Cerebellar cortex (tissue), 1 donor: ENCODE measurements at regions not wholly inside any gene's neighbourhood (a gene's known extent, or its start where the extent isn't known, plus 50 kb on each side); places are given as distances from the start of the nearest gene placed in this dataset.

Source experiments
- DNase-seq: peaks from one replicate; pipeline ENCODE4 v3.0.0-alpha.2; 2015; ENCODE audit warnings: low spot score

GRCh38 chr11:70521475-70522308 lies 123.4 kb downstream of the CTTN start:
- peak; percentile 6 for DNase-seq

- no peak for DNase-seq
Measured at GRCh38 chr11:70522309-70522592, 123.9 kb downstream of the CTTN start.

GRCh38 chr11:70522593-70523311 lies 124.4 kb downstream of the CTTN start:
- no peak for DNase-seq

- no peak for DNase-seq
Measured at GRCh38 chr11:70523384-70524095, 125.2 kb downstream of the CTTN start.

GRCh38 chr11:70524096-70524922 lies 126.0 kb downstream of the CTTN start:
- DNase-seq = no peak

- no peak for DNase-seq
Measured at GRCh38 chr11:70525006-70525405, 126.7 kb downstream of the CTTN start.

GRCh38 chr11:70525466-70525865 lies 127.1 kb downstream of the CTTN start:
- DNase-seq = no peak

- no peak for DNase-seq
Measured at GRCh38 chr11:70526116-70527045, 128.1 kb downstream of the CTTN start.

- DNase-seq = no peak
Measured at GRCh38 chr11:70527046-70527395, 128.7 kb downstream of the CTTN start.

GRCh38 chr11:70527429-70528045 lies 129.2 kb downstream of the CTTN start:
- DNase-seq = no peak

GRCh38 chr11:70528046-70528793 lies 129.9 kb downstream of the CTTN start:
- no peak for DNase-seq

GRCh38 chr11:70528794-70529580 lies 130.7 kb downstream of the CTTN start:
- DNase-seq = no peak

GRCh38 chr11:70530010-70530409 lies 131.7 kb downstream of the CTTN start:
- DNase-seq = no peak

- DNase-seq = no peak
Measured at GRCh38 chr11:70530629-70531185, 132.4 kb downstream of the CTTN start.

GRCh38 chr11:70531281-70532065 lies 133.1 kb downstream of the CTTN start:
- DNase-seq = no peak

- DNase-seq = no peak
Measured at GRCh38 chr11:70532066-70532440, 133.7 kb downstream of the CTTN start.

GRCh38 chr11:70532731-70533130 lies 134.4 kb downstream of the CTTN start:
- DNase-seq = no peak
